ENCODE measurements at regions not wholly inside any gene's neighbourhood (a gene's known extent, or its start where the extent isn't known, plus 50 kb on each side); places are given as distances from the start of the nearest gene placed in this dataset.

DNA sequence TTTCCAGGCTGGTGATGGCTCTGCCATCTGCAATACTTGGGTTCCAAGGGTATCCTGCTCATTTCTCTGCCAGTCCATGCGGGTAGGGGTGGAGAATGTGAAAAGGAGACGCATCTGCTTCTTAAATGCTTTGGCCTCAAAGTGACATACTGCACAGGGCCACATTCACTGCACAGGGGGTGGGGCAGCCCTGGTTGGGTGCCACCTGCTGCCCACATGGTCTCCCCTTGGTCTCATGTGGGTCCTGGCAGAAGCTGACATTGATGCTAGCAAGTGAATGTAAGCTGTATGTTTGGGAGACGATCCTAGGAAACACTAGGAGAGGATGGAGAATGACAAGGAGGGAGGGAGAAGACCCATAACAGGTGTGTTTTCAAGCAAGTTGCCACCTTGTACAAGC is 140.9 kb downstream of the EDN3 start:
- no peak for TF ChIP-seq POLR2AphosphoS5 (IDR thresholded peaks at IDR 0.05)
- TF ChIP-seq, protein P1, sequence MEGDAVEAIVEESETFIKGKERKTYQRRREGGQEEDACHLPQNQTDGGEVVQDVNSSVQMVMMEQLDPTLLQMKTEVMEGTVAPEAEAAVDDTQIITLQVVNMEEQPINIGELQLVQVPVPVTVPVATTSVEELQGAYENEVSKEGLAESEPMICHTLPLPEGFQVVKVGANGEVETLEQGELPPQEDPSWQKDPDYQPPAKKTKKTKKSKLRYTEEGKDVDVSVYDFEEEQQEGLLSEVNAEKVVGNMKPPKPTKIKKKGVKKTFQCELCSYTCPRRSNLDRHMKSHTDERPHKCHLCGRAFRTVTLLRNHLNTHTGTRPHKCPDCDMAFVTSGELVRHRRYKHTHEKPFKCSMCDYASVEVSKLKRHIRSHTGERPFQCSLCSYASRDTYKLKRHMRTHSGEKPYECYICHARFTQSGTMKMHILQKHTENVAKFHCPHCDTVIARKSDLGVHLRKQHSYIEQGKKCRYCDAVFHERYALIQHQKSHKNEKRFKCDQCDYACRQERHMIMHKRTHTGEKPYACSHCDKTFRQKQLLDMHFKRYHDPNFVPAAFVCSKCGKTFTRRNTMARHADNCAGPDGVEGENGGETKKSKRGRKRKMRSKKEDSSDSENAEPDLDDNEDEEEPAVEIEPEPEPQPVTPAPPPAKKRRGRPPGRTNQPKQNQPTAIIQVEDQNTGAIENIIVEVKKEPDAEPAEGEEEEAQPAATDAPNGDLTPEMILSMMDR (IDR thresholded peaks at IDR 0.05 in 8 of 11, conservative IDR thresholded peaks at IDR 0.05 in 3 of 11) = no peak
